Esophagus muscularis mucosa (tissue), 4 donors: ENCODE measurements at regions not wholly inside any gene's neighbourhood (a gene's known extent, or its start where the extent isn't known, plus 50 kb on each side); places are given as distances from the start of the nearest gene placed in this dataset.

ENCODE experiments used
- DNase-seq: peaks from one replicate; pipeline ENCODE4 v3.0.0-alpha.2; 2017; ENCODE audit errors: extremely low spot score
- H3K27ac ChIP-seq, 4 donors: fragments of 200-600 bp; sonication (generic); replicated peaks in 1 of 4; 1 replicate in 3 of 4; 2 replicates in 1 of 4; pipeline ENCODE4 v1.5.1; 2016 to 2019; ENCODE audit warnings: mild to moderate bottlenecking in 1 of 4
- H3K27me3 ChIP-seq, 4 donors: fragments of 200-600 bp; sonication (generic); one replicate each; pipeline versions ENCODE4 v1.5.1 to v1.6.0; 2016 to 2019
- H3K36me3 ChIP-seq, 4 donors: fragments of 200-600 bp; sonication (generic); one replicate each; pipeline ENCODE4 v1.5.1; 2016 to 2019
- H3K4me1 ChIP-seq, 4 donors: fragments of 200-600 bp; sonication (generic); one replicate each; pipeline ENCODE4 v1.5.1; 2016 to 2019
- H3K4me3 ChIP-seq, 4 donors: fragments of 200-600 bp; sonication (generic); 1 replicate in 2 of 4; 2 replicates in 2 of 4; pipeline ENCODE4 v1.5.1; 2016 to 2019; ENCODE audit warnings: mild to moderate bottlenecking in 4 of 4, moderate library complexity in 1 of 4
- H3K9me3 ChIP-seq, 4 donors: fragments of 200-600 bp; sonication (generic); 1 replicate in 3 of 4; 2 replicates in 1 of 4; pipeline ENCODE4 v1.5.1; 2016 to 2019
- CTCF ChIP-seq, 3 experiments: fragments of 200-600 bp in 2 of 3; fragments of 450-650 bp in 1 of 3; sonication (generic) in 2 of 3; IDR thresholded peaks; one replicate each; pipeline ENCODE4 v1.5.1; 2017 to 2019; ENCODE audit warnings: antibody characterized with exemption in 3 of 3, mild to moderate bottlenecking in 2 of 3, moderate library complexity in 1 of 3
- EP300 ChIP-seq: sonication (generic); formaldehyde crosslinking; IDR thresholded peaks from one replicate; pipeline ENCODE4 v1.6.1; 2017; ENCODE audit warnings: antibody characterized with exemption
- POLR2A ChIP-seq: fragments of 450-650 bp; IDR thresholded peaks from one replicate; pipeline ENCODE4 v1.6.1; 2017; ENCODE audit warnings: antibody characterized with exemption, moderate library complexity, mild to moderate bottlenecking, low read depth
- POLR2AphosphoS5 ChIP-seq, 2 donors: sonication (generic); formaldehyde crosslinking; IDR thresholded peaks; one replicate each; pipeline ENCODE4 v1.6.1; 2017; ENCODE audit warnings: antibody characterized with exemption in 2 of 2
- WGBS: methylation state at CpG from one replicate; pipeline ENCODE4 v1.1.5; 2018; 5-methylcytosine and 5-hydroxymethylcytosine counted together
- intact Hi-C: fragments of 100-400 bp; cut with DNase I; formaldehyde crosslinking; loops from one replicate; pipeline ENCODE4 v1.15.1; 2023

- 87% methylated on average over 11 of the region's 11 CpGs for WGBS
- H3K4me3 ChIP-seq = no peak overlapping the region
- intact Hi-C loops = no loop called here
- no peaks in the 10 kb centered on the region for H3K9me3 ChIP-seq
- no peaks in the 10 kb centered on the region for H3K4me1 ChIP-seq
- TF ChIP-seq POLR2A (no peak), EP300 (no peak), CTCF (IDR thresholded peaks at IDR 0.05) (no peak), POLR2AphosphoS5 (IDR thresholded peaks at IDR 0.05) (no peak)
- peaks cover 0 to 33% (median 0%) of the 10 kb centered on the region in 4 donors for H3K27me3 ChIP-seq
- no peak for DNase-seq
- H3K36me3 ChIP-seq = no peaks in the 10 kb centered on the region
- H3K27ac ChIP-seq = no peak overlapping the region
Measured at GRCh38 chr12:3991798-3992580, 118.8 kb upstream of the PARP11 start.

GRCh38 chr12:3990501-3991280, 117.5 kb upstream of the PARP11 start:
- no peaks in the 10 kb centered on the region for H3K36me3 ChIP-seq
- H3K4me1 ChIP-seq = no peaks in the 10 kb centered on the region
- WGBS = 59% methylated on average over 25 of the region's 26 CpGs
- intact Hi-C loops = no loop called here
- peaks cover 0 to 33% (median 0%) of the 10 kb centered on the region in 4 donors for H3K27me3 ChIP-seq
- H3K27ac ChIP-seq = no peak overlapping the region
- DNase-seq = no peak
- no peaks in the 10 kb centered on the region for H3K9me3 ChIP-seq
- TF ChIP-seq POLR2AphosphoS5 (IDR thresholded peaks at IDR 0.05) (no peak), CTCF (IDR thresholded peaks at IDR 0.05) (no peak), EP300 (no peak), POLR2A (no peak)
- no peak overlapping the region for H3K4me3 ChIP-seq

GRCh38 chr12:3989218-3989550, 116.0 kb upstream of the PARP11 start:
- Histone ChIP-seq H3K36me3 (no peaks in the 10 kb centered on the region), H3K27me3 (peaks cover 0 to 33% (median 0%) of the 10 kb centered on the region in 4 donors), H3K4me1 (no peaks in the 10 kb centered on the region), H3K4me3 (no peak overlapping the region), H3K27ac (no peak overlapping the region), H3K9me3 (peaks cover 0 to 4% (median 0%) of the 10 kb centered on the region in 4 donors)
- no peak for TF ChIP-seq CTCF (IDR thresholded peaks at IDR 0.05)
- no peak for TF ChIP-seq POLR2AphosphoS5 (IDR thresholded peaks at IDR 0.05)
- no peak for TF ChIP-seq POLR2A
- no peak for TF ChIP-seq EP300
- no peak for DNase-seq
- intact Hi-C loops = no loop called here
- 85% methylated on average over 2 of the region's 2 CpGs for WGBS

- 82% methylated on average over 4 of the region's 4 CpGs for WGBS
- Histone ChIP-seq H3K36me3 (no peaks in the 10 kb centered on the region), H3K27ac (no peak overlapping the region), H3K27me3 (peaks cover 0 to 33% (median 0%) of the 10 kb centered on the region in 4 donors), H3K4me3 (no peak overlapping the region), H3K9me3 (peaks cover 0 to 9% (median 2%) of the 10 kb centered on the region in 4 donors), H3K4me1 (no peaks in the 10 kb centered on the region)
- TF ChIP-seq POLR2A (no peak), POLR2AphosphoS5 (IDR thresholded peaks at IDR 0.05) (no peak)
- intact Hi-C loops = no loop called here
- no peak for DNase-seq
Measured at GRCh38 chr12:3988519-3989217, 115.5 kb upstream of the PARP11 start.

- DNase-seq = no peak
- 80% methylated on average over 4 of the region's 4 CpGs for WGBS
- peaks cover 0 to 26% (median 0%) of the 10 kb centered on the region in 4 donors for H3K27me3 ChIP-seq
- no peak overlapping the region for H3K4me3 ChIP-seq
- peaks cover 0 to 17% (median 10%) of the 10 kb centered on the region in 4 donors for H3K9me3 ChIP-seq
- intact Hi-C loops = no loop called here
- H3K36me3 ChIP-seq = no peaks in the 10 kb centered on the region
- TF ChIP-seq POLR2A (no peak), CTCF (IDR thresholded peaks at IDR 0.05) (no peak), EP300 (no peak), POLR2AphosphoS5 (IDR thresholded peaks at IDR 0.05) (no peak)
- no peak overlapping the region for H3K27ac ChIP-seq
- H3K4me1 ChIP-seq = no peaks in the 10 kb centered on the region
Measured at GRCh38 chr12:3987571-3987970, 114.4 kb upstream of the PARP11 start.
